ENCODE measurements at regions not wholly inside any gene's neighbourhood (a gene's known extent, or its start where the extent isn't known, plus 50 kb on each side); places are given as distances from the start of the nearest gene placed in this dataset.
"Not testable (repeated sequence)": the region's sequence is repeated elsewhere in the genome, so short reads cannot be mapped to it uniquely, and the experiment has no call there.

DNA sequence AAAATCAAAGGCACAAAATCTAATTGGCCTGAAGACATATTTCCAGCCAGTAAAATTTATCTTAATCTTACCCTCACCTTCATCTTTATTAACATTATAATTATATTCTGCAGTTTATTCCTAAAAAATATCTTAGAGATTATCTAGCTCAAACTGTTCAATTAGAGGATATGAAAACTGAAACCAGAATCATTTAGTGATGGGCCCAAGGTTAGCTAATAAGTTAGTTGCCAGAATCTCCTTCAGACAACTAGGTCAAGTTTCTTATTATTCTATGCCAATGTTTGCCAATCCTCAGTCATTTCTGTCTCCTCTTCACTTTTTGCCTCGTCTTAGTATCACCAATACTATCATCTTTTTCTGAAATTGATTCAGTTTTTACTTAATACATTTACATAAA is 56.0 kb upstream of the RASA1 start:
- no peak overlapping the region for H3K27ac ChIP-seq (ENCODE audit: low read depth)
- TF ChIP-seq NANOG (IDR thresholded peaks at IDR 0.05; ENCODE audit: borderline replicate concordance): no peak
- no peak for TF ChIP-seq STAT1 (IDR thresholded peaks at IDR 0.05; ENCODE audit: unreplicated experiment)
- TF ChIP-seq, protein P1, sequence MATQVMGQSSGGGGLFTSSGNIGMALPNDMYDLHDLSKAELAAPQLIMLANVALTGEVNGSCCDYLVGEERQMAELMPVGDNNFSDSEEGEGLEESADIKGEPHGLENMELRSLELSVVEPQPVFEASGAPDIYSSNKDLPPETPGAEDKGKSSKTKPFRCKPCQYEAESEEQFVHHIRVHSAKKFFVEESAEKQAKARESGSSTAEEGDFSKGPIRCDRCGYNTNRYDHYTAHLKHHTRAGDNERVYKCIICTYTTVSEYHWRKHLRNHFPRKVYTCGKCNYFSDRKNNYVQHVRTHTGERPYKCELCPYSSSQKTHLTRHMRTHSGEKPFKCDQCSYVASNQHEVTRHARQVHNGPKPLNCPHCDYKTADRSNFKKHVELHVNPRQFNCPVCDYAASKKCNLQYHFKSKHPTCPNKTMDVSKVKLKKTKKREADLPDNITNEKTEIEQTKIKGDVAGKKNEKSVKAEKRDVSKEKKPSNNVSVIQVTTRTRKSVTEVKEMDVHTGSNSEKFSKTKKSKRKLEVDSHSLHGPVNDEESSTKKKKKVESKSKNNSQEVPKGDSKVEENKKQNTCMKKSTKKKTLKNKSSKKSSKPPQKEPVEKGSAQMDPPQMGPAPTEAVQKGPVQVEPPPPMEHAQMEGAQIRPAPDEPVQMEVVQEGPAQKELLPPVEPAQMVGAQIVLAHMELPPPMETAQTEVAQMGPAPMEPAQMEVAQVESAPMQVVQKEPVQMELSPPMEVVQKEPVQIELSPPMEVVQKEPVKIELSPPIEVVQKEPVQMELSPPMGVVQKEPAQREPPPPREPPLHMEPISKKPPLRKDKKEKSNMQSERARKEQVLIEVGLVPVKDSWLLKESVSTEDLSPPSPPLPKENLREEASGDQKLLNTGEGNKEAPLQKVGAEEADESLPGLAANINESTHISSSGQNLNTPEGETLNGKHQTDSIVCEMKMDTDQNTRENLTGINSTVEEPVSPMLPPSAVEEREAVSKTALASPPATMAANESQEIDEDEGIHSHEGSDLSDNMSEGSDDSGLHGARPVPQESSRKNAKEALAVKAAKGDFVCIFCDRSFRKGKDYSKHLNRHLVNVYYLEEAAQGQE (IDR thresholded peaks at IDR 0.05; ENCODE audit: unreplicated experiment): no peak
- TF ChIP-seq, protein P2, sequence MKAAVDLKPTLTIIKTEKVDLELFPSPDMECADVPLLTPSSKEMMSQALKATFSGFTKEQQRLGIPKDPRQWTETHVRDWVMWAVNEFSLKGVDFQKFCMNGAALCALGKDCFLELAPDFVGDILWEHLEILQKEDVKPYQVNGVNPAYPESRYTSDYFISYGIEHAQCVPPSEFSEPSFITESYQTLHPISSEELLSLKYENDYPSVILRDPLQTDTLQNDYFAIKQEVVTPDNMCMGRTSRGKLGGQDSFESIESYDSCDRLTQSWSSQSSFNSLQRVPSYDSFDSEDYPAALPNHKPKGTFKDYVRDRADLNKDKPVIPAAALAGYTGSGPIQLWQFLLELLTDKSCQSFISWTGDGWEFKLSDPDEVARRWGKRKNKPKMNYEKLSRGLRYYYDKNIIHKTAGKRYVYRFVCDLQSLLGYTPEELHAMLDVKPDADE (IDR thresholded peaks at IDR 0.05): no peak
- TF ChIP-seq ZNF331 (CRISPR knock-in tag; IDR thresholded peaks at IDR 0.05; ENCODE audit: low read depth): no peak
- no peak for TF ChIP-seq EZH2 (IDR thresholded peaks at IDR 0.05; ENCODE audit: low read depth, unreplicated experiment)
- TF ChIP-seq, protein P3, sequence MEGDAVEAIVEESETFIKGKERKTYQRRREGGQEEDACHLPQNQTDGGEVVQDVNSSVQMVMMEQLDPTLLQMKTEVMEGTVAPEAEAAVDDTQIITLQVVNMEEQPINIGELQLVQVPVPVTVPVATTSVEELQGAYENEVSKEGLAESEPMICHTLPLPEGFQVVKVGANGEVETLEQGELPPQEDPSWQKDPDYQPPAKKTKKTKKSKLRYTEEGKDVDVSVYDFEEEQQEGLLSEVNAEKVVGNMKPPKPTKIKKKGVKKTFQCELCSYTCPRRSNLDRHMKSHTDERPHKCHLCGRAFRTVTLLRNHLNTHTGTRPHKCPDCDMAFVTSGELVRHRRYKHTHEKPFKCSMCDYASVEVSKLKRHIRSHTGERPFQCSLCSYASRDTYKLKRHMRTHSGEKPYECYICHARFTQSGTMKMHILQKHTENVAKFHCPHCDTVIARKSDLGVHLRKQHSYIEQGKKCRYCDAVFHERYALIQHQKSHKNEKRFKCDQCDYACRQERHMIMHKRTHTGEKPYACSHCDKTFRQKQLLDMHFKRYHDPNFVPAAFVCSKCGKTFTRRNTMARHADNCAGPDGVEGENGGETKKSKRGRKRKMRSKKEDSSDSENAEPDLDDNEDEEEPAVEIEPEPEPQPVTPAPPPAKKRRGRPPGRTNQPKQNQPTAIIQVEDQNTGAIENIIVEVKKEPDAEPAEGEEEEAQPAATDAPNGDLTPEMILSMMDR (conservative IDR thresholded peaks at IDR 0.05; ENCODE audit: low read depth in 2 of 2): no peak
- TF ChIP-seq POLR2AphosphoS5 (IDR thresholded peaks at IDR 0.05; ENCODE audit: low read depth): no peak
- TF ChIP-seq, protein P4, sequence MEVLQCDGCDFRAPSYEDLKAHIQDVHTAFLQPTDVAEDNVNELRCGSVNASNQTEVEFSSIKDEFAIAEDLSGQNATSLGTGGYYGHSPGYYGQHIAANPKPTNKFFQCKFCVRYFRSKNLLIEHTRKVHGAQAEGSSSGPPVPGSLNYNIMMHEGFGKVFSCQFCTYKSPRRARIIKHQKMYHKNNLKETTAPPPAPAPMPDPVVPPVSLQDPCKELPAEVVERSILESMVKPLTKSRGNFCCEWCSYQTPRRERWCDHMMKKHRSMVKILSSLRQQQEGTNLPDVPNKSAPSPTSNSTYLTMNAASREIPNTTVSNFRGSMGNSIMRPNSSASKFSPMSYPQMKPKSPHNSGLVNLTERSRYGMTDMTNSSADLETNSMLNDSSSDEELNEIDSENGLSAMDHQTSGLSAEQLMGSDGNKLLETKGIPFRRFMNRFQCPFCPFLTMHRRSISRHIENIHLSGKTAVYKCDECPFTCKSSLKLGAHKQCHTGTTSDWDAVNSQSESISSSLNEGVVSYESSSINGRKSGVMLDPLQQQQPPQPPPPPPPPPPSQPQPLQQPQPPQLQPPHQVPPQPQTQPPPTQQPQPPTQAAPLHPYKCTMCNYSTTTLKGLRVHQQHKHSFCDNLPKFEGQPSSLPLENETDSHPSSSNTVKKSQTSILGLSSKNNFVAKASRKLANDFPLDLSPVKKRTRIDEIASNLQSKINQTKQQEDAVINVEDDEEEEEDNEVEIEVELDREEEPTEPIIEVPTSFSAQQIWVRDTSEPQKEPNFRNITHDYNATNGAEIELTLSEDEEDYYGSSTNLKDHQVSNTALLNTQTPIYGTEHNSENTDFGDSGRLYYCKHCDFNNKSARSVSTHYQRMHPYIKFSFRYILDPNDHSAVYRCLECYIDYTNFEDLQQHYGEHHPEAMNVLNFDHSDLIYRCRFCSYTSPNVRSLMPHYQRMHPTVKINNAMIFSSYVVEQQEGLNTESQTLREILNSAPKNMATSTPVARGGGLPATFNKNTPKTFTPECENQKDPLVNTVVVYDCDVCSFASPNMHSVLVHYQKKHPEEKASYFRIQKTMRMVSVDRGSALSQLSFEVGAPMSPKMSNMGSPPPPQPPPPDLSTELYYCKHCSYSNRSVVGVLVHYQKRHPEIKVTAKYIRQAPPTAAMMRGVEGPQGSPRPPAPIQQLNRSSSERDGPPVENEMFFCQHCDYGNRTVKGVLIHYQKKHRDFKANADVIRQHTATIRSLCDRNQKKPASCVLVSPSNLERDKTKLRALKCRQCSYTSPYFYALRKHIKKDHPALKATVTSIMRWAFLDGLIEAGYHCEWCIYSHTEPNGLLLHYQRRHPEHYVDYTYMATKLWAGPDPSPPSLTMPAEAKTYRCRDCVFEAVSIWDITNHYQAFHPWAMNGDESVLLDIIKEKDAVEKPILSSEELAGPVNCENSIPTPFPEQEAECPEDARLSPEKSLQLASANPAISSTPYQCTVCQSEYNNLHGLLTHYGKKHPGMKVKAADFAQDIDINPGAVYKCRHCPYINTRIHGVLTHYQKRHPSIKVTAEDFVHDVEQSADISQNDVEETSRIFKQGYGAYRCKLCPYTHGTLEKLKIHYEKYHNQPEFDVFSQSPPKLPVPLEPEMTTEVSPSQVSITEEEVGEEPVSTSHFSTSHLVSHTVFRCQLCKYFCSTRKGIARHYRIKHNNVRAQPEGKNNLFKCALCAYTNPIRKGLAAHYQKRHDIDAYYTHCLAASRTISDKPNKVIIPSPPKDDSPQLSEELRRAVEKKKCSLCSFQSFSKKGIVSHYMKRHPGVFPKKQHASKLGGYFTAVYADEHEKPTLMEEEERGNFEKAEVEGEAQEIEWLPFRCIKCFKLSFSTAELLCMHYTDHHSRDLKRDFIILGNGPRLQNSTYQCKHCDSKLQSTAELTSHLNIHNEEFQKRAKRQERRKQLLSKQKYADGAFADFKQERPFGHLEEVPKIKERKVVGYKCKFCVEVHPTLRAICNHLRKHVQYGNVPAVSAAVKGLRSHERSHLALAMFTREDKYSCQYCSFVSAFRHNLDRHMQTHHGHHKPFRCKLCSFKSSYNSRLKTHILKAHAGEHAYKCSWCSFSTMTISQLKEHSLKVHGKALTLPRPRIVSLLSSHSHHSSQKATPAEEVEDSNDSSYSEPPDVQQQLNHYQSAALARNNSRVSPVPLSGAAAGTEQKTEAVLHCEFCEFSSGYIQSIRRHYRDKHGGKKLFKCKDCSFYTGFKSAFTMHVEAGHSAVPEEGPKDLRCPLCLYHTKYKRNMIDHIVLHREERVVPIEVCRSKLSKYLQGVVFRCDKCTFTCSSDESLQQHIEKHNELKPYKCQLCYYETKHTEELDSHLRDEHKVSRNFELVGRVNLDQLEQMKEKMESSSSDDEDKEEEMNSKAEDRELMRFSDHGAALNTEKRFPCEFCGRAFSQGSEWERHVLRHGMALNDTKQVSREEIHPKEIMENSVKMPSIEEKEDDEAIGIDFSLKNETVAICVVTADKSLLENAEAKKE (CRISPR knock-in tag; IDR thresholded peaks at IDR 0.05): no peak
- TF ChIP-seq ZNF114 (CRISPR knock-in tag; IDR thresholded peaks at IDR 0.05): no peak
- TF ChIP-seq EZH2phosphoT487 (IDR thresholded peaks at IDR 0.05; ENCODE audit: unreplicated experiment): no peak
- H3K4me3 ChIP-seq: no peak overlapping the region
- DNase-seq (ENCODE audit: low spot score): no peak
- Mint-ChIP-seq H3K9me3 (peaks cover 5% of the 10 kb centered on the region; the same call in 2 of the 3 replicates), H3K27me3 (ENCODE audit: insufficient read depth, low read depth, poor library complexity) (no peaks in the 10 kb centered on the region), H3K36me3 (ENCODE audit: low read depth) (no peaks in the 10 kb centered on the region), H3K4me1 (no peaks in the 10 kb centered on the region), H3K27ac (no peak overlapping the region), H3K4me3 (no peak overlapping the region)
- no peaks in the 10 kb centered on the region for H3K79me2 ChIP-seq (replicated peaks; ENCODE audit: insufficient read depth)
- no peaks in the 10 kb centered on the region for H3F3A ChIP-seq (replicated peaks; ENCODE audit: low read depth)
- no peaks in the 10 kb centered on the region for H3K4me1 ChIP-seq (ENCODE audit: insufficient read depth)
- ATAC-seq: no peak
- no peaks in the 10 kb centered on the region for H3K27me3 ChIP-seq (ENCODE audit: insufficient read depth)
- no peaks in the 10 kb centered on the region for H4K20me1 ChIP-seq (replicated peaks; ENCODE audit: insufficient read depth)
- H3K4me2 ChIP-seq: no peak overlapping the region
- no peaks in the 10 kb centered on the region for H3K36me3 ChIP-seq (ENCODE audit: insufficient read depth)
- no peaks in the 10 kb centered on the region for H3K9me2 ChIP-seq (ENCODE audit: insufficient read depth)
- no peak overlapping the region for H2AFZ ChIP-seq

DNA sequence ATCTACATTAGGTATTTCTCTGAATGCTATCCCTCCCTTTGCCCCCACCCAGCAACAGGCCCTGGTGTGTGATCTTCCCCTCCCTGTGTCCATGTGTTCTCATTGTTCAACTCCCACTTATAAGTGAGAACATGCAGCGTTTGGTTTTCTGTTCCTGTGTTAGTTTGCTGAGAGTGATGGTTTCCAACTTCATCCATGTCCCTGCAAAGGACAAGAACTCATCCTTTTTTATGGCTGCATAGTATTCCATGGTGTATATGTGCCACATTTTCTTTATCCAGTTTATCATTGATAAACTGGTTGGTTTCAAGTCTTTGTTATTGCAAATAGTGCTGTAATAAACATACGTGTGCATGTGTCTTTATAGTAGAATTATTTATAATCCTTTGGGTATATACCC is 55.5 kb upstream of the RASA1 start:
- H3K27ac Mint-ChIP-seq; H3K4me1 Mint-ChIP-seq; H3K36me3 Mint-ChIP-seq (ENCODE audit: low read depth); H4K20me1 ChIP-seq (replicated peaks; ENCODE audit: insufficient read depth); H3K4me3 Mint-ChIP-seq; H3K27ac ChIP-seq (ENCODE audit: low read depth); H3K4me3 ChIP-seq; H3K4me1 ChIP-seq (ENCODE audit: insufficient read depth); H3K27me3 Mint-ChIP-seq (ENCODE audit: insufficient read depth, low read depth, poor library complexity); H3K36me3 ChIP-seq (ENCODE audit: insufficient read depth); ATAC-seq; H3K27me3 ChIP-seq (ENCODE audit: insufficient read depth); H3K9me3 Mint-ChIP-seq; H3K9me2 ChIP-seq (ENCODE audit: insufficient read depth); DNase-seq (ENCODE audit: low spot score); H3K79me2 ChIP-seq (replicated peaks; ENCODE audit: insufficient read depth); H2AFZ ChIP-seq; H3F3A ChIP-seq (replicated peaks; ENCODE audit: low read depth); H3K4me2 ChIP-seq: not testable (repeated sequence)

Data from GM23338 (cell line).